GM23338 (cell line): ENCODE measurements at regions not wholly inside any gene's neighbourhood (a gene's known extent, or its start where the extent isn't known, plus 50 kb on each side); places are given as distances from the start of the nearest gene placed in this dataset.
"Not testable (repeated sequence)": the region's sequence is repeated elsewhere in the genome, so short reads cannot be mapped to it uniquely, and the experiment has no call there.

Source experiments
- CREB1 ChIP-seq: fragments of 250-450 bp; sonication (Bioruptor Pico); IDR thresholded peaks from 2 replicates; pipeline ENCODE4 v1.5.0; 2020; ENCODE audit warnings: low read depth, mild to moderate bottlenecking, moderate library complexity
- CTCF ChIP-seq, 2 experiments: fragments of 200-600 bp in 1 of 2; sonication (generic) in 1 of 2; conservative IDR thresholded peaks; 2 replicates each; pipeline versions ENCODE4 v1.5.1 to v1.6.1; 2016 to 2017; ENCODE audit warnings: antibody characterized with exemption in 2 of 2, low read depth in 2 of 2, mild to moderate bottlenecking in 2 of 2, moderate library complexity in 1 of 2
- ETS1 ChIP-seq: IDR thresholded peaks from 2 replicates; pipeline ENCODE4 v1.6.1; 2016; ENCODE audit warnings: antibody characterized with exemption
- EZH2 ChIP-seq: fragments of 200-600 bp; sonication (generic); IDR thresholded peaks from one replicate; pipeline ENCODE4 v1.8.0; 2017; ENCODE audit warnings: antibody characterized with exemption, mild to moderate bottlenecking, low read depth; ENCODE audit not compliant: unreplicated experiment
- EZH2phosphoT487 ChIP-seq: fragments of 200-600 bp; sonication (generic); IDR thresholded peaks from one replicate; pipeline ENCODE4 v1.8.1; 2018; ENCODE audit warnings: antibody characterized with exemption; ENCODE audit not compliant: unreplicated experiment
- JUNB ChIP-seq: IDR thresholded peaks from one replicate; pipeline ENCODE4 v1.6.1; 2016; ENCODE audit warnings: antibody characterized with exemption; ENCODE audit not compliant: unreplicated experiment
- NANOG ChIP-seq: IDR thresholded peaks from 2 replicates; pipeline ENCODE4 v1.6.1; 2016; ENCODE audit warnings: antibody characterized with exemption, borderline replicate concordance
- POLR2AphosphoS5 ChIP-seq: IDR thresholded peaks from 2 replicates; pipeline ENCODE4 v1.6.1; 2016; ENCODE audit warnings: antibody characterized with exemption, low read depth
- REST ChIP-seq: IDR thresholded peaks from one replicate; pipeline ENCODE4 v1.6.1; 2018; ENCODE audit warnings: antibody characterized with exemption; ENCODE audit not compliant: unreplicated experiment
- STAT1 ChIP-seq: IDR thresholded peaks from one replicate; pipeline ENCODE4 v1.6.1; 2016; ENCODE audit warnings: antibody characterized with exemption; ENCODE audit not compliant: unreplicated experiment
- ZNF114 ChIP-seq: fragments of 250-450 bp; sonication (Bioruptor Pico); IDR thresholded peaks from 2 replicates; pipeline ENCODE4 v1.5.0; 2020; ENCODE audit warnings: mild to moderate bottlenecking, moderate library complexity
- ZNF331 ChIP-seq: fragments of 250-450 bp; sonication (Bioruptor Pico); IDR thresholded peaks from 2 replicates; pipeline ENCODE4 v1.5.0; 2020; ENCODE audit warnings: low read depth, mild to moderate bottlenecking, moderate library complexity
- ZNF462 ChIP-seq: fragments of 250-450 bp; sonication (Bioruptor Pico); IDR thresholded peaks from 2 replicates; pipeline ENCODE4 v1.5.0; 2020; ENCODE audit warnings: mild to moderate bottlenecking, moderate library complexity

- not testable (repeated sequence) for TF ChIP-seq CTCF (conservative IDR thresholded peaks at IDR 0.05; ENCODE audit: low read depth in 2 of 2); EZH2phosphoT487; EZH2; ZNF331 (CRISPR knock-in tag); POLR2AphosphoS5; JUNB; REST; CREB1; NANOG; ETS1; ZNF462 (CRISPR knock-in tag); STAT1; ZNF114 (CRISPR knock-in tag)
These were observed 517.8 kb upstream of the CDH10 start for GRCh38 chr5:25162616-25163015.
